ENCODE measurements at regions not wholly inside any gene's neighbourhood (a gene's known extent, or its start where the extent isn't known, plus 50 kb on each side); places are given as distances from the start of the nearest gene placed in this dataset.
"Not testable (repeated sequence)": the region's sequence is repeated elsewhere in the genome, so short reads cannot be mapped to it uniquely, and the experiment has no call there.

DNA sequence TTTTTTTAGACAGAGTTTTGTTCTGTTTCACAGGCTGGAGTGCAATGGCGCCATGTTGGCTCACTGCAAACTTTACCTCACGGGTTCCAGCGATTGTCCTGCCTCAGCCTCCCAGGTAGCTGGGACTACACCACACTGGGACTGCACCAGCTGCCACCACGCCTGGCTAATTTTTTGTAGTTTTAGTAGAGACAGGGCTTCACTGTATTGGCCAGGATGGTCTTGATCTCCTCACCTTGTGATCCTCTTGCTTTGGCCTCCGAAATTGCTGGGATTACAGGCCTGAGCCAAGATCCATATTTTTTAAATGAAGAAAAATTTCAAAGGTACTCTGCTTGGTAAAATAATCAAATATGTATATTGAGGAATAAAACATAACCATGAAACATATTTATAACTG, 195.8 kb upstream of the TPTE start:
- not testable (repeated sequence) for DNase-seq (ENCODE audit: low spot score)

DNA sequence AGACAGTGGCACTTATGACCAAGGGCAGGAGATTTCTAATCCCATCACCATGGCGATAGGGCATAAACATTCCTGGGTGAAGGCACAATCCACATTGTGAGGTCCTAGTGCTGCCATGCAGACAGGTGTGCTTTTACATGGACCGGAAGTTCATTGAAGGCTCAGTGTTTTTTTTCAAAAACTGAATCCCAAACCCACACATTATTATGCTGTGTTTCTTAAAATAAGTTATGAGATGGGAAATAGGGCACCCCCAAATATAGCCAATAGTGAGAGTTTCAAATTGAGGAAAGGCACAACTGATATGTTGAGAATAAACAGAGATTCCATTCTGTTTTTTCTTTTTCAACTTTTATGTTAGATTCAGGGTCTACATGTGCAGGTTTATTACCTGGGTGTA, 195.2 kb upstream of the TPTE start:
- DNase-seq (ENCODE audit: low spot score): not testable (repeated sequence)

DNA sequence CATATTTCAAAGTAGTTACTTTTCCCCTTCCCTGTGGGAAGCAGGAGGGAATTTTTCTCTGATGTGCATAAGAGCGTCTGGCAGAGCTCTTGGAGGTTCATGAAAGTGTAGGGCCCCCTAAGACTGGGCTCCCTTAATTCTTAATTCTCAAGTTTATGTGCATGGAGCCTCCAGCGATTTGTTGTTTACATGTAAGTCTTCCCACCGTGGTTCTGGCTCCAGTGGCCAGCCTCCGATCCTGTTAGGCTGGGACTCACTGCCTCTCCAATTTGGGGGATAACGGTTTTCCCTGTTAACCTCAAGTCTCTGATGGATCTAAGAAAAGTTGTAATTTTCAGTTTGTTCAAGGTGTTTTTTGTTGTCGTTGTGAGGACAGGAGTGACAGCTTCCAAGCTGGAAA, 192.7 kb upstream of the TPTE start:
- DNase-seq (ENCODE audit: low spot score): not testable (repeated sequence)

DNA sequence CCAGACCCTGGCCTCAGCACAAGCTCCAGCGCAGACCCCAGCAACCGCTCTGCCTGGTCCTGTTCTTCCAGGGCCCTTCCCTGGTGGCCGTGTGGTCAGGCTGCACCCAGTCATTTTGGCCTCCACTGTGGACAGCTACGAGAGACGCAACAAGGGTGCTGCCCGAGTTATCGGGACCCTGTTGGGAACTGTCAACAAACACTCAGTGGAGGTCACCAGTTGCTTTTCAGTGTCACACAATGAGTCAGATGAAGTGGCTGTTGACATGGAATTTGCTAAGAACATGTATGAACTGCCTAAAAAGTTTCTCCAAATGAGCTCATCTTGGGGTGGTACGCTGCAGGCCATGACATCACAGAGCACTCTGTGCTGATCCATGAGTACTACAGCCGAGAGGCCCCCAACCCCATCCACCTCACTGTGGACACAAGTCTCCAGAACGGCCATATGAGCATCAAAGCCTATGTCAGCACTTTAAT, 190.7 kb upstream of the TPTE start:
- DNase-seq (ENCODE audit: low spot score): not testable (repeated sequence)

DNA sequence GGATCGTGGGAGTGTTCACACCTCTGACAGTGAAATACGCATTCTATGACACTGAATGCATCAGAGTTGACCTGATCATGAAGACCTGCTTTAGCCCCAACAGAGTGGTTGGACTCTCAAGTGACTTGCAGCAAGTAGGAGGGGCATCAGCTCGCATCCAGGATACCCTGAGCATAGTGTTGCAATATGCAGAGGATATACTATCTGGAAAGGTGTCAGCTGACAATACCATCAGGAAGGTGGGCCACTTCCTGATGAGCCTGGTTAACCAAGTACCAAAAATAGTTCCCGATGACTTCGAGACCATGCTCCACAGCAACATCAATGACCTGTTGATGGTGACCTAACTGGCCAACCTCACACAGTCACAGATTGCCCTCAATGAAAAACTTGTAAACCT, 190.2 kb upstream of the TPTE start:
- DNase-seq (ENCODE audit: low spot score): not testable (repeated sequence)

DNA sequence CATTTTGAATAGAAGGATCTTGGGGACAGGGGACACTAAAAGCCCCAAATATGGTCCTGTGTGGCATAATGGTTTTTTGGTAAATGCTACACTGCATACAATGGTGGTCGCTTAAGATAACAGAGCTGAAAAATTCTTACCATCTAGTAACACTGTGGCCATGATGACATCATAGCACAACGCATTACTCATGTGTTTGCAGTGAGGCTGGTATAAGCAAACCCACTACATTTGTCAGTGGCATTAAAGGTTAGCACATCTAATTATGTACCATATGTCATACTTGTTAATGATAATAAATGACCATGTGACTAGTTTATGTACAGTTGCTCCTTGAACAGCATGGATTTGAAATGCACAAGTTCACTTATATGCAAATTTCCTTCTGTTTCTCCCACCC, 188.4 kb upstream of the TPTE start:
- not testable (repeated sequence) for DNase-seq (ENCODE audit: low spot score)

DNA sequence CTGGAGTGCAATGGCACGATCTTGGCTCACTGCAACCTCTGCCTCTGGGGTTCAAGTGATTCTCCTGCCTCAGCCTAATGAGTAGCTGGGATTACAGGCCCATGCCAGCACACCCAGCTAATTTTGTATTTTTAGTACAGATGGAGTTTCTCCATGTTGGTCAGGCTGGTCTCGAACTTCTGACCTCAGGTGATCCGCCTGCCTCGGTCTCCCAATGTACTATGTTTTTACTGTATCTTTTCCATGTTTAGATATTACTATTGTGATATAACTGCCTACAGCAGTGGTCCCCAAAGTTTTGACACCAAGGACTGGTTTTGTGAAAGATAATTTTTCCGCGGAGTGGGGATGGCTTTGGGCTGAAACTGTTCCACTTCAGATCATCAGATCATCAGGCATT, 187.0 kb upstream of the TPTE start:
- DNase-seq (ENCODE audit: low spot score): not testable (repeated sequence)

DNA sequence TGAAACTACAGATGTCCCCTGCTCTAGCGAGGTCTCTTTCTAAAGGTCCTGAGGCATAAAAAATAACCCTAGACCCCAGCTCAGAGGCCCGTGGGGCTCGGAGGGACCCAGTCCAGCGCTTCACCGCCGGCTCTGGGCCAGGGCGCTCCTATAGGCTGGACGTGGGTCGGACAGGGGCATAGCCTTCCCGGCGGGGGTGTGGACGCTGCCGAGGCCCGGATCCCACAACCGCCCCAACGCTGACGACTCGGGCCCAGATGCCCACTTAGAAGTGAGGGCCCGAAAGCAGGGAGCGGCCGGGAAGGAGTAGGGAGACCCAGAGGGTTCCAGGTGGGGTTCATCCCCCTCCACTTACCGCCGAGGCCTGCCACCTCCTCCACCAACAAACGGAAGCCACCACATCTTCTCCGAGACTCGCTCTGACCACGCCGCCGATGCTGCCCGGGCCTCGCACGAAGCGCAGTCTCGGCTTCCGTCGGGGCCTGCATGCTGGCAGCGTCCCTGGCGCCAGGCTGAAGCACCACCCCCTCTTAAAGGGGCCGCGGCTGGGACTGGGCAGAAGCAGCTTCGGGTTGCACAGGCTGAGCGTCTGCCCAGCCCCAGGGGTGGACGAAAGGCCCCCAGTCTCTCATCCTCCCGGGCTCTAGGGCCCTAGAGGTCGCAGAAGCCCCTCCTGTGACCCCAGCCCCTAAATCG, 179.0 kb upstream of the TPTE start:
- DNase-seq (ENCODE audit: low spot score): not testable (repeated sequence)

DNA sequence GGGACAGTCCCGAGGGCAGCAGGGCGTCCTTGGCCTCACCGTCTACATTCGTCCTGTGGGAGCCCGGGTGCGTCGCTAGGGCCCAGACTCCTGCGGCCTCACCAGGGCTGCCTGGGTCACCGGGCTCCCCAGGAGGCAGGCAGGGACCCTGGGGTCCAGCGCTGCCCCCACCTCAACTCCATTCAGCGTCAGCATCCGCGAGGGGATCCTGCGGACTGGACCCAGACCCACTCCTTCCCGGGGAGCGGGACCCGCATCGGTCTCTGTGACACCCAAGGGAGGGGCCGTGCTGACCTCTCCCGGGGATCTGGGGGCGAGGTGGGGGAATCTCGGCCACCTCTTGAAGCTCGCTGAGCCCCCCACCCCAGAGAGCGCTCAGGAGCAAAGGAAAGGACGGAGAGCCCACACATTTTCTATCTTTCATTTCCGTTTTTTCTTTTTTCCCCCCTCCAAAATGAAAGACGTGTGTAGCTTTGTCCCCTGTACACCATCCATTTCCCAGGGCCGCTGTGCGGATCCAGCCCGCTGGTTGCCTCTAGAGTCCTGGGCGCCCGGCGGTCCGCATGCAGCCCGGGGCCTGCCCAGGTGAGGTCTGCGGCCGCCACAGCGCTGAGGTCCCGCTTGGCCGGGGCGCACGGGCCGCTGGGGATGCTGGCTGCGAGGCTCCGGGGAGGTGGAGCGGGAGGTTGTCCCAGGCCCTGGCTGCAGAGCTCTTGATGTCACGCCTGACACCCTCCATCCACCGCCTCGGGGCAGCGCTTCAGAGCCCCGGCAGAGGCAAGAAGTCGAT, 178.0 kb upstream of the TPTE start:
- peak; percentile 32 for DNase-seq (ENCODE audit: low spot score)

DNA sequence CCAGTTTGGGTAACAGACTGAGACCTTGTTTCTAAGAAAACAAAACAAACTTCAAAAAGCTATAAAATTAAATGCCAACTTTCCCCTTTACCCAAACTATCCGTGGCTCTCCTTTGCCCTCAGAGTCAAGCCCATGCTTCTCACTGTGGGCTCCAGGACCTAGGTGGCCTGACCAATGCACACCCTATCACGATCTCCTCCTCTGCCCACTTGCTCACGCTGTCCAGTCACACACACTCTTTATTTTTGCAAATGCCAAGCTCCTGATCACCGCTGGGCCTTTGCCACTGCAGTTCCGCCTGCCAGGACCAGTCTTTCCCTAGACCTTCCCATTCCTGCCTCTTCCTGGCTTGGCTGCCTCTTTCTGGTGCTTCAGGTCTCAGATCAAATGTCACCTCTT, 177.1 kb upstream of the TPTE start:
- DNase-seq (ENCODE audit: low spot score): not testable (repeated sequence)

DNA sequence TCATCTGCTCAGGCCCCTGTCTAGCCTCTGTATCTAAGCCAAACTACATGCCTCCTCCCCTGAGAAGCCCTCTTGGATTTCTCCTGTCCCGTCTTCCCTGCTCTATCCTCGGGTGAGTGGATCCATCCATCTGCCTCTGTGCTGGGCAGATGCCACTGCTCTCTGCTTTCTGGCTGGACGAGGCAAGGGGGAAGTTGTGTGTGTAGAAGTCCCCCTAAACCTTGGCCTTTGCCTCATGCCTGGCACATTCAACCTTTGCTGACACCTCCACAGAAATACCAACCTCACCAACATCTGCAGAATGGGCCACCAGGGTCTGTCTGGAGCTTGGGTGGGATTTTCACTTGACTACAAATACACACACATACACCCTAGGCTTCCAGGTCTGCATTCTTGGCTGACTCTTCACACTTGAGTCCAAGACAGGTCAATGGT, 176.2 kb upstream of the TPTE start:
- not testable (repeated sequence) for DNase-seq (ENCODE audit: low spot score)

DNA sequence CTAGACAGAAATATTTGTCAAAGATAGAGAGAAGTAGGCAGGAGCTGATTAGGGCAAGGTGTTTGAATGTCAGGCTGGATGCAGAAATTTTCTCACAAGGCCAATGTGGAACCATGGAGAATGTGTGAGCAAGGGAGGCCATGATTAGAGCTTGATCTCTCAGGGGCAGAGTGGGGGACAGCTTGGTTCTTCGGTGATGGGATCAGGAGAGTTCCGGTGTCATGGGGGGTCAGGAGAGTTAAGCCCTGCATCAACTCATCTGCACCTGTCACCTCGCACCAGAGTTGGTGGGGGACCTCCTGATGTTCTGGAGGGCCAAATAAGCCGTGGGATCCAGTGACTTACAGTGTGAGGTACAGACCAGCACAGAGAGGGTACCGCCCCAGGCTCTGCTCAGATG, 175.1 kb upstream of the TPTE start:
- DNase-seq (ENCODE audit: low spot score): not testable (repeated sequence)

DNA sequence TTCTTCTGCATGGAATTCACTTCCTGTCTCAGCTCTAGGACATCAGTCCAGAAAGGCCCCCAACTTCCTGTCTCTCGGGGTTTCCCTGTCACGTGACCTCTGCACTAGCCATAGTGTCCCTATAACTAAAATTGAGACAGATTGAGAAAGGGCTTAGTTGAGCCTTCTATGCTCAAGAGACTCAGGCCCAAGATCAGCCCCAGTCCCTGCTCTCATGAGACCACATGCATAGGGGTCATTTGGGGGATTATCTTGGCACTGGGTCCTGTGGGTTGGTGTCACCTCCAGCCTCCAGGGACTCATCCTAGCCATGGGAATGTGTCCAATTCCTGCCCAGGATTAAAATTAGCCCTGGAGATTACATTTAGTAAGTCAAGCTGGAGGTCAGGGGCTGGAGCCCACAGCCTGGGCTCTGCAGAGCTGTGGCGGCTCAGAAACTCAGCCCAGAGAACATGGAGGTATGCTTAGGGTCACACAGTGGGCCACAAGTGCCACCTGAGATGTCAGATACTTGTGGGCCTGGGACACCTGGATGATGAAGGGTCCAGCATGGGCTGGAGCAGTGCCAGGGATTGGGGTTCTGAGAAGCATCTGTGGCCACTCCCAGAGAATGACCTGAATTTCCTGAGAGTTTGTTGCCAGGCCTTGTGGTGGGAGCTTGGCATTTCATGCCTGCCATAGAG, 174.3 kb upstream of the TPTE start:
- peak; percentile 8 for DNase-seq (ENCODE audit: low spot score)

DNA sequence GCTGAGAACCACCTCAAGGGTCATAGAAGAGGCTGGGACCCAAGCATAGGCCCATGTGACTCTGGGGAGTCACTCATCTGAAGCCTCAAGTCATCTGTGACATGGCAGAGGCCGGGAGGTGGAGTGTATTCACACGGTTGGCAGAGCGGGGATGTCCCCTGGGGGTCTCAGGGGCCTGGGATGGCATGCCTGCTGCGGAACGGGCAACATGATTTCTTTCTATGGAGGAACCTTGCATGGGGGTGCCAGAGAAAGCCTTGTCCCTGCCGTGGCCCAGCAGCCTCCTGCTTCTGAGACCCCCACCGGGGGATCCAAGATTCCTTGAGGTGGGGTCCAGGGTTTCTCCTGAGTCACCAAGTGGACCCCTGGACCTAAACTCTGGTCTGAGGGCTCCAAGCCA, 173.7 kb upstream of the TPTE start:
- not testable (repeated sequence) for DNase-seq (ENCODE audit: low spot score)

DNA sequence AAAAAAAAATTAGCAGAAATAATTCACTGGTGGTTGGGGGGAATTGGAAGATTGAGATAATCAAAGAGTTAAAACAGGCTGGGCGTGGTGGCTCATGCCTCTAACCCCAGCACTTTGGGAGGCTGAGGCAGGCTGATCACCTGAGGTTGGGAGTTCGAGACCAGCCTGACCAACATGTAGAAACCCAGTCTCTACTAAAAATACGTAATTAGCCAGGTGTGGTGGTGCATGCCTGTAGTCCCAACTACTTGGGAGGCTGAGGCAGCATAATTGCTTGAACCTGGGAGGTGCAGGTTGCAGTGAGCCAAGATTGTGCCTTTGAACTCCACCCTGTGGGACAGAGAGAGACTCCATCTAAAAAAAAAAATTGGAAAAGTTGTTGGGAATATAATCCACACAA, 173.2 kb upstream of the TPTE start:
- DNase-seq (ENCODE audit: low spot score): not testable (repeated sequence)

DNA sequence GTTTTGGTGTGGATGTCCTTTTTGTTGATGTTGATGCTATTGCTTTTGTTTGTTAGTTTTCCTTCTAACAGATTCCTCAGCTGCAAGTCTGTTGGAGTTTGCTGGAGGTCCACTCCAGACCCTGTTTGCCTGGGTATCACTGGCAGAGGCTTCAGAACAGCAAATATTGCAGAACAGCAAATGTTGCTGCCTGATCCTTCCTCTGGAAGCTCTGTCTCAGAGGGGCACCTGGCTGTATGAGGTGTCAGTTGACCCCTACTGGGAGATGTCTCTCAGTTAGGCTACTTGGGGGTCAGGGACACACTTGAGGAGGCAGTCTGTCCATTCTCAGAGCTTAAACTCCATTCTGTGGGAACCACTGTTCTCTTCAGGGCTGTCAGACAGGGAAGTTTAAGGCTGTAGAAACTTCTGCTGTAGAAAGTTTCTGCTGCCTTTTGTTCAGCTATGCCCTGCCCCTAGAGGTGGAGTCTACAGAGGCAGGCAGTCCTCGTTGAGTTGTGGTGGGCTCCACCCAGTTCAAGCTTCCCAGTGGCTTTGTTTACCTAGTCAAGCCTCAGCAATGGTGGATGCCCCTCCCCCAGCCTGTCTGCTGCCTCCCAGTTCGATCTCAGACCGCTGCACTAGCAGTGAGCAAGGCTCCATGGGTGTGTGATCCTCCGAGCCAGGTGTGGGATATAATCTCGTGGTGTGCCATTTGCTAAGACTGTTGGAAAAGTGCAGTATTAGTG, 166.4 kb upstream of the TPTE start:
- DNase-seq (ENCODE audit: low spot score): not testable (repeated sequence)

DNA sequence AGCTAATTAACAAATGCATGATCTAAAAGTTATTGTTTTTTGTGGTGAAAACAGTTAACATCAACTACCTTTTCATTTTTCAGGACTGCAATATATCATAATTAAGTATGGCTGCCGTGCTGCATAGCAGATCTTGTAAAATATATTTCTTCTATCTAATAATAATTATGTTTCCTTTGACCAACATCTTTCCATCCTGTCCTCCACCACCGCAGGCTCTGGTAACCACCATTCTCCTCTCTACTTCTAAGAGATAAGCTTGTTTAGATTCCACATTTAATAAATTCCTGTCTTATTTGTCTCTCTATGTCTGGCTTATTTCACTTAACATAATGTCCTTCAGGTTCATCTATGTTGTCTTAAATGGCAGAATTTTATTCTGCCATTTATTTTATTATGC, 162.3 kb upstream of the TPTE start:
- DNase-seq (ENCODE audit: low spot score): not testable (repeated sequence)

DNA sequence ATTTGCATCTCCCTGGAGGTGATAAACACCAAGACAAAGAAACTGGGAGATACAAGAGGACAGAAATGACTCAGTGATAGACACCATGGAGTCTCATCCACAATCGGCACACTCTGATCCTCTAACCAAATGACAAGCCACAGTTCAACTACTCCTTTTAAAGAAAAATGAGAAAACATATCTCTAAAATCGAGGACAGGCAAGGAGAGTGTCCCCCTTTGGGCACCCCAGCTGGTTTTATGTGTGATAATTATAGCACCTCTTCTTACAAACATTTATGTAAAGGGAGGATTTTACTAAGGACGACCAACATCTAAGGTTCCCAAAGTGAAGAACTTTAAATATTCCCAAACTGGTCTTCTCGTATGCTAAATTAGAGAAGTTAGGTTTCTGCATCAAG, 161.5 kb upstream of the TPTE start:
- not testable (repeated sequence) for DNase-seq (ENCODE audit: low spot score)

DNA sequence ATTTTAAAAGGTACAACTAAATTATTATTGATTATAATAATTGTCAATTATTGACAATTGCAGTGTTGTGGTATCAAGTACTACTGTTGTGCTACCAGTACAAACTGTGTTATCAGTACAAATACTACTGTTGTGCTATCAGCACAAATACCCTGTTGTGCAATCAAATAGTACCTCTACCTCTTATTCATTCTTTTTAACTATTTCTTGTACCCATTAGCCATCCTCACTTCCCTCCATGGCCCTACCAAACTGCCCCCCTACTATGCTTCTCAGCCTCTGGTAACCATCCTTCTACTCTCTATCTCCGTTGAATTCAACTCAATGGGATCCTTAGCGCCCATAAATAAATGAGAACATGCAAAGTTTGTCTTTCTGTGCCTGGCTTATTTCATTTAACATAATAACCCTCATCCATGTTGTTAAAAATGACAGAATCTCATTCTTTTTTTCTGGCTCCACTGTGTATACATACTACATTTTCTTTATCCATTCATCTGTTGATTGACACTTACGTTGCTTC, 160.1 kb upstream of the TPTE start:
- DNase-seq (ENCODE audit: low spot score): not testable (repeated sequence)

DNA sequence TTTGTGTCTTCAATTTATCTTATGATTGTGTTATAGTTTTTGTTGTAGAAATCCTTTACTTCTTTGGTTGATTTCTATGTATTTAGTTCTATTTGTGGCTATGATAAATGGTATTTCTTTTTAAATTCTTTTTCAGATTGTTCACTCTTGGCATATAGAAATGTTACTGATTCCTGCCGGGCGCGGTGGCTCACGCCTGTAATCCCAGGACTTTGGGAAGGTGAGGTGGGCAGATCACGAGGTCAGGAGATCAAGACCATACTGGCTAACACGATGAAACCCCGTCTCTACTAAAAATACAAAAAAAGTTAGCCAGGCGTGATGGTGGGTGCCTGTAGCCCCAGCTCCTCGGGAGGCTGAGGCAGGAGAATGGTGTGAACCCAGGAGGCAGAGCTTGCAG, 158.6 kb upstream of the TPTE start:
- not testable (repeated sequence) for DNase-seq (ENCODE audit: low spot score)

DNA sequence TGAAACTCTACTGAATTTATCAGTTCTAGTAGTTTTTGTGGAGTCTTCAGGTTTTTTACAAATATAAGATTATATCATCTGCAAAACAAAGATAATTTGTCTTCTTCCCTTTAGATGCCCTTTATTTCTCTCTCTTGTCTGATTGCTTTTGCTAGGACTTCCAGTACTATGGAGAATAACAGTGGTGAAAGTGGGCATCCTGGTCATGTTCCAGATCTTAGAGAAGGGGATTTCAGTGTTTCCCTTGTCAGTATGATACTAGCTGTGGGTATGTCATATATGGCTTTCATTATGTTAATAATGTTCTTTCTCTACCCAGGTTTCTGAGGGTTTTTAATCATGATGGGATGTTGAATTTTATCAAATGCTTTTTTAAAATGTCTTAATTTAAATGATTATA, 158.1 kb upstream of the TPTE start:
- not testable (repeated sequence) for DNase-seq (ENCODE audit: low spot score)
